ENCODE measurements at regions not wholly inside any gene's neighbourhood (a gene's known extent, or its start where the extent isn't known, plus 50 kb on each side); places are given as distances from the start of the nearest gene placed in this dataset.

DNA sequence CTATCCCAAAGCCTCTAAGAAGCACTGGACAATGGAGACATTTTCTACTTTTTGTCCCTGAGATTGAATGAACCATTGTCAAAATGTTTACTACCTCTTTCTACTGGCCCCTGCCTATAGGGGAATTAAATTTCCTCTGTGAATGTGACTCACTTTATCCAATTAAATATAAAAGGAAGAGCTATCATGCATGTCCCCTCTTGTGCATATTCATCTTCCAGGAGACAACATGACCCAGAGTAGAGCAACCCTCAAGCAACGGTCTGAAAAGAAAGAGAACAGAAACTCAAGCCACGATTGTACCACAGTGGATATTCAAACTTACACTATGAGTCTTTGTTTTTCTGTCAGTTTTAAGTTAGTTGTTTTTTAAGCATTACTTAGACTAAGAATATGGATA, 938.4 kb upstream of the ATXN7L3B start:
- TF ChIP-seq, protein P1, sequence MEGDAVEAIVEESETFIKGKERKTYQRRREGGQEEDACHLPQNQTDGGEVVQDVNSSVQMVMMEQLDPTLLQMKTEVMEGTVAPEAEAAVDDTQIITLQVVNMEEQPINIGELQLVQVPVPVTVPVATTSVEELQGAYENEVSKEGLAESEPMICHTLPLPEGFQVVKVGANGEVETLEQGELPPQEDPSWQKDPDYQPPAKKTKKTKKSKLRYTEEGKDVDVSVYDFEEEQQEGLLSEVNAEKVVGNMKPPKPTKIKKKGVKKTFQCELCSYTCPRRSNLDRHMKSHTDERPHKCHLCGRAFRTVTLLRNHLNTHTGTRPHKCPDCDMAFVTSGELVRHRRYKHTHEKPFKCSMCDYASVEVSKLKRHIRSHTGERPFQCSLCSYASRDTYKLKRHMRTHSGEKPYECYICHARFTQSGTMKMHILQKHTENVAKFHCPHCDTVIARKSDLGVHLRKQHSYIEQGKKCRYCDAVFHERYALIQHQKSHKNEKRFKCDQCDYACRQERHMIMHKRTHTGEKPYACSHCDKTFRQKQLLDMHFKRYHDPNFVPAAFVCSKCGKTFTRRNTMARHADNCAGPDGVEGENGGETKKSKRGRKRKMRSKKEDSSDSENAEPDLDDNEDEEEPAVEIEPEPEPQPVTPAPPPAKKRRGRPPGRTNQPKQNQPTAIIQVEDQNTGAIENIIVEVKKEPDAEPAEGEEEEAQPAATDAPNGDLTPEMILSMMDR (IDR thresholded peaks at IDR 0.05): no peak
- no peak for TF ChIP-seq POLR2AphosphoS5 (IDR thresholded peaks at IDR 0.05)
- no peak for TF ChIP-seq POLR2A (IDR thresholded peaks at IDR 0.05)
- no peak for TF ChIP-seq EP300 (IDR thresholded peaks at IDR 0.05)
